KMS-11 (cell line): ENCODE measurements at regions not wholly inside any gene's neighbourhood (a gene's known extent, or its start where the extent isn't known, plus 50 kb on each side); places are given as distances from the start of the nearest gene placed in this dataset.

Experiments
- H2AFZ ChIP-seq: fragments of 200-600 bp; sonication (generic); 2 replicates; pipeline ENCODE4 v1.6.1; 2016; ENCODE audit warnings: antibody characterized with exemption, mixed run types, low read depth
- H3K27ac ChIP-seq: fragments of 200-600 bp; sonication (generic); 2 replicates; pipeline ENCODE4 v1.6.1; 2016; ENCODE audit warnings: mild to moderate bottlenecking, mixed run types
- H3K27me3 ChIP-seq: fragments of 200-600 bp; sonication (generic); 2 replicates; pipeline ENCODE4 v1.6.1; 2017; ENCODE audit warnings: mild to moderate bottlenecking, low read depth, mixed run types, moderate library complexity; ENCODE audit not compliant: insufficient read depth
- H3K36me3 ChIP-seq: fragments of 200-600 bp; sonication (generic); 2 replicates; pipeline ENCODE4 v1.6.1; 2017; ENCODE audit warnings: mild to moderate bottlenecking, mixed run types; ENCODE audit not compliant: insufficient read depth
- H3K4me1 ChIP-seq: fragments of 200-600 bp; sonication (generic); 2 replicates; pipeline ENCODE4 v1.6.1; 2016; ENCODE audit warnings: mild to moderate bottlenecking, low read depth, mixed run types; ENCODE audit not compliant: poor library complexity, severe bottlenecking
- H3K4me2 ChIP-seq: fragments of 200-600 bp; sonication (generic); 2 replicates; pipeline ENCODE4 v1.7.0; 2016; ENCODE audit warnings: mild to moderate bottlenecking, mixed run types
- H3K4me3 ChIP-seq: fragments of 200-600 bp; sonication (generic); IDR thresholded peaks from 2 replicates; pipeline ENCODE4 v1.6.1; 2017; ENCODE audit warnings: low read depth, low read length, mixed read lengths; ENCODE audit not compliant: insufficient read depth
- H3K79me2 ChIP-seq: fragments of 200-600 bp; sonication (generic); 2 replicates; pipeline ENCODE4 v1.6.1; 2016; ENCODE audit warnings: low read depth, mixed run types; ENCODE audit not compliant: insufficient read depth
- H3K9ac ChIP-seq: fragments of 200-600 bp; sonication (generic); 2 replicates; pipeline ENCODE4 v1.6.1; 2016; ENCODE audit warnings: mild to moderate bottlenecking, mixed run types
- H4K20me1 ChIP-seq: fragments of 200-600 bp; sonication (generic); 2 replicates; pipeline ENCODE4 v1.6.1; 2016; ENCODE audit warnings: mild to moderate bottlenecking, mixed run types; ENCODE audit not compliant: insufficient read depth
- CTCF ChIP-seq: fragments of 200-600 bp; sonication (generic); conservative IDR thresholded peaks from 2 replicates; pipeline ENCODE4 v1.6.1; 2017; ENCODE audit warnings: low read depth, mild to moderate bottlenecking, antibody characterized with exemption, low read length, moderate library complexity, mixed read lengths

- TF ChIP-seq CTCF = no peak
- Histone ChIP-seq H3K9ac (no peak overlapping the region), H3K27ac (no peak overlapping the region), H3K4me3 (no peak overlapping the region), H3K36me3 (no peaks in the 10 kb centered on the region), H3K27me3 (no peaks in the 10 kb centered on the region), H3K4me2 (no peak overlapping the region), H4K20me1 (no peaks in the 10 kb centered on the region), H3K79me2 (no peaks in the 10 kb centered on the region), H2AFZ (no peak overlapping the region), H3K4me1 (no peaks in the 10 kb centered on the region)
Observed at GRCh38 chr12:42933461-42934081, 344.0 kb upstream of the PRICKLE1 start.

- no peak overlapping the region for H3K4me2 ChIP-seq
- no peak overlapping the region for H3K27ac ChIP-seq
- H4K20me1 ChIP-seq = no peaks in the 10 kb centered on the region
- TF ChIP-seq CTCF = no peak
- no peaks in the 10 kb centered on the region for H3K4me1 ChIP-seq
- no peak overlapping the region for H3K4me3 ChIP-seq
- no peaks in the 10 kb centered on the region for H3K27me3 ChIP-seq
- H3K36me3 ChIP-seq = no peaks in the 10 kb centered on the region
- H3K79me2 ChIP-seq = no peaks in the 10 kb centered on the region
- H2AFZ ChIP-seq = no peak overlapping the region
- no peak overlapping the region for H3K9ac ChIP-seq
Observed at GRCh38 chr12:42932936-42933335, 343.4 kb upstream of the PRICKLE1 start.

- no peak for TF ChIP-seq CTCF
- H3K79me2 ChIP-seq = no peaks in the 10 kb centered on the region
- H3K4me2 ChIP-seq = no peak overlapping the region
- no peak overlapping the region for H3K4me3 ChIP-seq
- H3K36me3 ChIP-seq = no peaks in the 10 kb centered on the region
- H4K20me1 ChIP-seq = no peaks in the 10 kb centered on the region
- no peak overlapping the region for H2AFZ ChIP-seq
- H3K27ac ChIP-seq = no peak overlapping the region
- H3K4me1 ChIP-seq = no peaks in the 10 kb centered on the region
- H3K9ac ChIP-seq = no peak overlapping the region
- no peaks in the 10 kb centered on the region for H3K27me3 ChIP-seq
Observed at GRCh38 chr12:42926232-42926631, 336.7 kb upstream of the PRICKLE1 start.

GRCh38 chr12:42924482-42924881 lies 334.9 kb upstream of the PRICKLE1 start:
- H3K36me3 ChIP-seq = no peaks in the 10 kb centered on the region
- no peak overlapping the region for H3K27ac ChIP-seq

More at GRCh38 chr12:42924482-42924881, 334.9 kb upstream of the PRICKLE1 start:
- Histone ChIP-seq H3K9ac (no peak overlapping the region), H3K4me2 (no peak overlapping the region), H3K79me2 (no peaks in the 10 kb centered on the region), H3K4me1 (no peaks in the 10 kb centered on the region), H3K27me3 (no peaks in the 10 kb centered on the region), H4K20me1 (no peaks in the 10 kb centered on the region), H3K4me3 (no peak overlapping the region), H2AFZ (no peak overlapping the region)
- TF ChIP-seq CTCF = no peak
